MG63 (cell line): ENCODE measurements at regions not wholly inside any gene's neighbourhood (a gene's known extent, or its start where the extent isn't known, plus 50 kb on each side); places are given as distances from the start of the nearest gene placed in this dataset.

Experiments used
- DNase-seq: peaks from one replicate; pipeline ENCODE4 v3.0.0-alpha.2; 2020
- H3K27me3 ChIP-seq: fragments of 250-450 bp; sonication (Bioruptor Pico); 2 replicates; pipeline ENCODE4 v1.5.1; 2020; ENCODE audit warnings: mild to moderate bottlenecking, moderate library complexity
- H3K36me3 ChIP-seq: fragments of 250-450 bp; sonication (Bioruptor Pico); 2 replicates; pipeline ENCODE4 v1.5.1; 2020; ENCODE audit warnings: mild to moderate bottlenecking, moderate library complexity
- H3K4me3 ChIP-seq: fragments of 250-450 bp; sonication (Bioruptor Pico); 2 replicates; pipeline ENCODE4 v1.5.1; 2020; ENCODE audit warnings: mild to moderate bottlenecking, moderate library complexity
- H3K9me3 ChIP-seq: fragments of 250-450 bp; sonication (Bioruptor Pico); 2 replicates; pipeline ENCODE4 v1.5.1; 2020; ENCODE audit warnings: mild to moderate bottlenecking, moderate library complexity

DNA sequence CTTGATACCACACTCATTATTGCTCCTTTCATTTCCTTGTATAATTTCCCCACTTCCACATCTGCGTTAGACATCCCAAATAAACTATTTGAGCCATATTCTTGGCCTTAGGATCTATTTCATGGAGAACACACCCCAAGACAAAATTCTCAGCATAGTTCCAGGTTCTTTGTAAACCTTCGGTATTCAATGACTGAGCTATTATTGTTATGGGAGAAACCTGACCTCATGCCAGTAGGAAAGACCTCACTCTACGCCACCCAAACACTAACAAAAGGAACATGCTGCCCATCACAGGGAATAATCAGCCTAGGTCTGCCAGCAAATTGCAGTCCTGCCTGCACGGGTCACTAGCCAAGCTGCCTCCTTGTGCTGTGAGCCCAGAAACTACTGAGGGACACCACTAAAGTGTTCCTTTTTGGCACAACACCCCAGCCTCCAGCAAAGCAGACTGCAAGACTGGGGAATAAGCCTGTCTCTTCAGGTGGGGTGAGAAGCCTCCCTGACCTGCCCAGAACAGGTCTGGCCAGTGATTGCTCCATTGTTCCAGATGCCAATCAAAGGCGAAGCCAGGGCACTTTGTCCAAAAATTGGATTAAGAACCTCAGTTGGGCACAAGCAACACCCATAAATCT is 371.8 kb downstream of the MAFB start:
- no peak for DNase-seq
- H3K36me3 ChIP-seq, result no peaks in the 10 kb centered on the region
- no peaks in the 10 kb centered on the region for H3K9me3 ChIP-seq
- H3K4me3 ChIP-seq, result no peak overlapping the region
- H3K27me3 ChIP-seq, result no peaks in the 10 kb centered on the region; the same call in 1 of the 2 replicates

DNA sequence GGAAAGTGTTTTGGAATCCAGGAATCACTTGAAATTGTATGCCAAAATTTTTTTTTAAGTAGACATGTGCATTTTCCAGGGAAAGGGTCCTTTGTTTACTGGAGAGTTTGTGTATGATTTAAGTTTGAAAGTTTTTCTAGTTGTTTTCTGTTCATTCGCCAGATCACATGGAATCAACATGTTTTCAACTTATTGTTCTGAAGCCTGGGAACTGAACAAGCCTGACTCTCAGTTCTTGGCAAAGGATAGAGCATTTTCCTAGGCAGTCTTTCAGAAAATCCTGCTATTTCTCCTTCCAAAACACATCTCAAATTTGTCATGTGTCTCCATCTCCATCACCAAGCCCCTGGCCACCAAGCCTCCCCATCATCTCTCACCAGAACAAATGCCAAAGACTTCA is 374.8 kb downstream of the MAFB start:
- Histone ChIP-seq H3K27me3 (no peaks in the 10 kb centered on the region; the same call in 1 of the 2 replicates), H3K4me3 (no peak overlapping the region), H3K36me3 (no peaks in the 10 kb centered on the region), H3K9me3 (no peaks in the 10 kb centered on the region)
- DNase-seq, result no peak

DNA sequence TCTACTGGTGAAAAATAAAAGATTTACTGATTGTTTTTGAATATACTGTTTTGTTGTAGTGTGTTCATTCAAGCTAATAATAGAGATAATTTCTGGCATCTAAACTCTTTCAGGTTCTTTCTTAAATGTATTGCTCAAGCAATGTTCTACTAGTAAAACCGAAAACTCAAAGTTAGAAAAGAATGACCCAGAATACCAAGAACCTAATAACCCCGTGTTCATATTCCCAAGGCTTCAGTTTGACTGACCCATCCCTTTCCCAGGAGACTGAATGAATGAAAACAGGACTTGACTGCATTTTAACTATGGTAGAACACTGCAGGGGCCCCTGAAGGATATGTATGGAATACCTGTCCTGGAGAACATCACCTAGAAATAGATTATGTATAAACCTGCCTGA is 375.3 kb downstream of the MAFB start:
- Histone ChIP-seq H3K9me3 (no peaks in the 10 kb centered on the region), H3K27me3 (no peaks in the 10 kb centered on the region; the same call in 1 of the 2 replicates), H3K4me3 (no peak overlapping the region), H3K36me3 (no peaks in the 10 kb centered on the region)
- no peak for DNase-seq

DNA sequence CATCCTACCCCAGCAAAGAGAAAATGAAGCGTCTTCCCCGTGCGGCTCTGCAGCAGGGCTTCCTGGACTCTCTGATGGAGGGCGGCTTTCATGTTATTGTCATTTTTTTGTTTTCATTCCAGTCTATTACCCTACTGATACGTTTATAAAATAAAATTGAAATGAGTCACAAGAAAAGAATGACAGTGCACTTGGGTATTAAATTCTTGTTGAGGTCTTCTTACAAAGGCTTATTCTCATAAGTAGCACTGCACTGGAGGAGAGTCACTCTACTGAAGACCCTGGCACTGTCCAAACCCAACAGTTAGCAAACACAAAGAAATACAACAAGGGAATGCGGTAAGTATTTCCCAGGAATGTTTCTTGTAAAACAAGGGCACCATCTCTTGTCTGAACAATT is 379.3 kb downstream of the MAFB start:
- no peak for DNase-seq
- H3K27me3 ChIP-seq, result no peaks in the 10 kb centered on the region; the same call in 1 of the 2 replicates
- no peaks in the 10 kb centered on the region for H3K36me3 ChIP-seq
- H3K9me3 ChIP-seq, result no peaks in the 10 kb centered on the region
- H3K4me3 ChIP-seq, result no peak overlapping the region

DNA sequence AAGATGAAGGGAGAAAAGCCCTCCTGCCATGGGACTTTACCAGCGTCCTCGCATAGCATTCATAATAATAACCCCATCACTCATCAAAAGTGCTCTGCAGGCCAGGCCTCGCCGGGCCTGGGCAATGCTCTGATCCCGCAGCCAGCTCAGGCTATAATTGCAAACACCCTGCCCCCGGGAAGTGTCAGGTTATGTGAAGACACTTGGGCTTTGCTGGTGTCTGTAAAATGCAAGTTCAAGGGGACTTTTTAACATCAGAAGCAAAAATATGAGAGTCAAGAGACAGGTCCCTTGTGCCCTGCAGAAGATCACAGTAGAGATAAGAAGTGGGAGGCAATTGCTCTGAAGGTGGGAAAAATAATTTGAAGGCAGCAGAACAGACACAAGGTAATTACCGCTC is 381.0 kb downstream of the MAFB start:
- H3K36me3 ChIP-seq, result no peaks in the 10 kb centered on the region
- no peak overlapping the region for H3K4me3 ChIP-seq
- no peaks in the 10 kb centered on the region for H3K9me3 ChIP-seq
- no peak for DNase-seq
- H3K27me3 ChIP-seq, result no peaks in the 10 kb centered on the region

DNA sequence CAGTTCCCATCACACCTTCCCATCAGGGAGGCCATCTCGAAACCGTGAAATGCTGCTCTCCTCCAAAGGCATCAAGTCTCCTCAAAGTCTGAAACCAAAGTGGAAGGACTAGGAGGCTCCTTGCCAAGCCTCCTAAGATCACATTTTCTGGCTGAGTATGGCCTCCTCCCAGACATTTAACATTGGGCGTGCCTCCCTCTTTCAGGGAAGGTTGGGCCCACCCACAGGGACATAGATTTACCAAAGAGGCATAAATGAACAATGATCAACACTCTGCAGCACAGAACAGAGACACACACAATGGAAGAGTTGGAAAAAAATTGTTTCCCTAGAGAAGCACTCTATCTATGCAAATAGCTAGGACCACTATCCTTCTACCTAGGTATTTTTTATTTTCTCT is 381.8 kb downstream of the MAFB start:
- no peak overlapping the region for H3K4me3 ChIP-seq
- no peaks in the 10 kb centered on the region for H3K27me3 ChIP-seq
- DNase-seq, result no peak
- H3K36me3 ChIP-seq, result no peaks in the 10 kb centered on the region
- H3K9me3 ChIP-seq, result no peaks in the 10 kb centered on the region

DNA sequence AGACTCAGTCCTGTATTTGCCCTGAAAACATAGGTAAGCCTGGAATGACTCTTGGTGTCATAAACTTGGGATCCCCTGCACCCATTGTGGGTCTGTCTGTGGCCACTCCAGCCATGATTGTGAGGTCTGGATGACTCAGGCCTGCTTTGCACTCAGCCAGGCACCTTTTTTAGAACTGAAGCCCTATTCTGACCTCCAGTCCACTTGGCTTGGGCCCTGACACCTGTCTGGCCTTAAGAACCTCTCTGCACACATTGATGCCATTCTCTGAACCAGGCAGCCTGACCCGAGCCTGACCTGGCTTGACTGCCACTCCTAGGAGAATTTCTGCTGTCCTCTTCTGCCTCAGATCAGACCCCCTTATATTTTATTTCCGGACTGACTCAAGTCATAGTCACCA is 383.7 kb downstream of the MAFB start:
- H3K27me3 ChIP-seq, result no peaks in the 10 kb centered on the region
- no peak overlapping the region for H3K4me3 ChIP-seq
- no peak for DNase-seq
- no peaks in the 10 kb centered on the region for H3K36me3 ChIP-seq
- H3K9me3 ChIP-seq, result no peaks in the 10 kb centered on the region

DNA sequence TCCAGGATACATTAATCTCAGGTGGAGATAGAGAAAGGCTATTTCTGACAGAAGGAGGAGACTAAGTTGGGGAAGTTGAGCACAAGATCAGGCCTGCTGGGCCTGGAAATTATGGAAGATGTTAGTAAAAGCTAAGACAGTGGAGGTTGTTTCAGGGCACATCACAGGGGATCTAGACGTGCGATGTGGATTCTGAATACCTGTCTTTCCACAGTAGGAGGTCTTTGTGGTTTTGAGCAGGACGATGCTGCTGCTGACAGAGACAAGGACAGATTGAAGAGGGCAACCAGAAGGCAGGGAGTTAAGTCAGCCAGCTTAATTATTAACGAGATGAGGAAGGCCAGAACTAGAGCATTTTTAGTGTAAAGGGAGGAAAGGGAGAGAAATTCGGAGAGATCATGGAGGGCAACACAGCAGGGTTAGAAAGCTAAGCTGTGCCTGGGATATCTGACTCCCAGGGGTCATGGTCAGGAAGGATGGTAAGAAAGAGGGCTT is 384.9 kb downstream of the MAFB start:
- no peaks in the 10 kb centered on the region for H3K27me3 ChIP-seq
- no peaks in the 10 kb centered on the region for H3K36me3 ChIP-seq
- no peak for DNase-seq
- H3K9me3 ChIP-seq, result no peaks in the 10 kb centered on the region
- no peak overlapping the region for H3K4me3 ChIP-seq

DNA sequence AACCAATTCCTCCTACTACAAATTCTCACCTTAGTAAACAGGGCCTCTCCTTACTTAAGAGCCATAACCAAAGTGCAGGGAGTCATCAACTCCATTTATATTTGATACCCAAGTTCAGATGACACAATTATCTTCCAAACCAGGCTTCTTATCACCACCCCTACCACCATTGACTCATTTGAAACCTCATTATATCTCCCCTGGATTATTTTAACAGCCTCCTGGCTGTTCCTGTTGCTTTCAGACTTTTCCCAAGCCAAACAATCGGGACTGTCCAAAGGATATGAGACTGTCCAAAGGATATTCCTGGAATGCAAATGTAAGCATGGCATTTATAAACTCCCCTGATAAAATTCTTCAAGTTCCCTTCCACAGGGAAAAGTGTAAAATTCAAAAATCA is 394.3 kb downstream of the MAFB start:
- Histone ChIP-seq H3K36me3 (no peaks in the 10 kb centered on the region), H3K27me3 (no peaks in the 10 kb centered on the region), H3K9me3 (peaks cover 3% of the 10 kb centered on the region), H3K4me3 (no peak overlapping the region)
- DNase-seq, result no peak

DNA sequence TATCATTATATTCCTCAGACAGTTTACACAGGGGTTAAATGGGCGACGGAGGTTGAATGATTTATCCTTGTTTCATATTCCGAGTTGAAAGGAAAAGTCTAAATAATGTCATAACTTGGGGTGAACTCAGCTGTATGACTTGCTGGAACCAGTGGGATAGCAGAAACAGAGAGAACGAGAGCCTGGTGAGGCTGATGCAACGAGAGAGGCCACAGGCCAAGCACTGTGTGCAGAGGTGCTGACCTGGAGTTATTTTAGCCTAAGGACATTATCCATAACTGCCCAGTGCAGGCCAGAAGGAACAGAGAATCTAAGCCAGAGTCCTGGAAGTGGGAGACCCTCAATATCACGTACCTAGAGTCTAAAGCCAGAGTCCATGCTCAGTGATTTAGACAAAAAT is 394.9 kb downstream of the MAFB start:
- no peaks in the 10 kb centered on the region for H3K27me3 ChIP-seq
- no peak for DNase-seq
- no peaks in the 10 kb centered on the region for H3K36me3 ChIP-seq
- peaks cover 3% of the 10 kb centered on the region for H3K9me3 ChIP-seq
- no peak overlapping the region for H3K4me3 ChIP-seq

DNA sequence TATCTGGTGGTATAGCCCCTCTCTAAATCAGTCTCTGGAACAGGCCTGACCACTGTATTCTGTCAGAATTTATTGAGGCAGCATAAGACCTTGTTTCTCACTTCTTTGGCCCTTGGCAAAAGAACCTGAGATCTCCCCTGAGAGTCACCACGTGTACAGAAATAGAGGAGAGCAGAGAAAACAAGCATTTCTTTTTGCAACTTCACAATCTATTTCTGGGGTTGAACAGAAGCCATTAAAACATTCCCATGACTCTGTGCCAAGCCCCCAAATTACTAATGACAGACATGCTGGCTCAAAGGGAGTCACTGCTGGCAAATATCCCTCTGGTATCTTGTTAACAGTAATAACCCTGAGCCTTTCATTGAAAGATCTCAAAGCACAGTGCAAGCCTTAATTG is 395.3 kb downstream of the MAFB start:
- no peaks in the 10 kb centered on the region for H3K36me3 ChIP-seq
- peaks cover 3% of the 10 kb centered on the region for H3K9me3 ChIP-seq
- H3K27me3 ChIP-seq, result no peaks in the 10 kb centered on the region
- no peak for DNase-seq
- H3K4me3 ChIP-seq, result no peak overlapping the region

DNA sequence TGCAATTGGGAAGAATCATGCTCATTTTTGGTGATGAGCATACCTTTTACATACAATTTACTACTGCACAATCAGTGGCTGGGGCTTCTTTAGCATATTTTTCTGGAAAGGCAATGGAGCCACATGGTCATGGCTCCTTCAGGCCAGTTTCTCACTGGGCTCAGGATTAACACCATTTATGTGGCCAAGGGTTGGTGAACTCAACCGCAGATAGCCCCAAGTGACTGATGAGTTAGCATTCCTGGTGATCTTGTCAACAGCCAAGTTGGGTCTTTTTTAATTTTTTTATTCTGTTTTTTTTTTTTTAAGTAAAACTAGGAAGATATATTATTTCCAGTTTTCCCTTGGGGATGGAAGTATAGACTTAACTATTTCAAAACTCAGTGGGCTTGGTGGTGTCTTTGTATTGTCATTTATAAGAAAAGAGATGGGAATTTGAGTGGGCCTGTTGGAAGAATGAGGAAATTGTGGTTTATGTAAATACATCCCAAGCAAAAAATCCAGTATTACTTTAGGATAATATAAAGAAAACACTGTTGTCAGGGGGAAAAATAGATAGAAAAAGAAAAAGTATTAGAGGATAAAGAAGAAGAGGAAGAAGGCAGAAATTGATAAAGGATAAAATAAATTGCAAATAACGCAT is 397.4 kb downstream of the MAFB start:
- DNase-seq, result no peak
- Histone ChIP-seq H3K36me3 (no peaks in the 10 kb centered on the region), H3K9me3 (no peaks in the 10 kb centered on the region), H3K4me3 (no peak overlapping the region), H3K27me3 (no peaks in the 10 kb centered on the region)

DNA sequence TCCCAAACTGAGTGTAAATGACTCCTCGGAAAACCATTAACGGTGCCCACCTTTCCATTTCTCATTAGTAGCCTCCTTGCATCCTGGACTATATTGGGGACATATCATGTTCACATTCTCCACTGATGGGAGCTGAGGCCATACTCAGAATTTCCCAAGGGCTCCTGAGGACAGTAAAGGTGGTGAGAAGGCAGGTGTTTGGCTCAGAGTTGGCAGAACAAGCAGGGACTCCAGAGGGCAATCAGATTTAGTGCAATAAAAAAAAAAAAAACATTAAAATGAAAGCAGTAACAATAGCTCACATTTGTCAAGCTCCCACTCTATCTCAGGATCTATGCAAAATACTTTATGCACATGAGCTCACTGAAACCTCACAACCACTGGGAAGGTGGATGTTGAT is 401.4 kb downstream of the MAFB start:
- Histone ChIP-seq H3K36me3 (no peaks in the 10 kb centered on the region), H3K9me3 (no peaks in the 10 kb centered on the region), H3K27me3 (no peaks in the 10 kb centered on the region), H3K4me3 (no peak overlapping the region)
- no peak for DNase-seq

DNA sequence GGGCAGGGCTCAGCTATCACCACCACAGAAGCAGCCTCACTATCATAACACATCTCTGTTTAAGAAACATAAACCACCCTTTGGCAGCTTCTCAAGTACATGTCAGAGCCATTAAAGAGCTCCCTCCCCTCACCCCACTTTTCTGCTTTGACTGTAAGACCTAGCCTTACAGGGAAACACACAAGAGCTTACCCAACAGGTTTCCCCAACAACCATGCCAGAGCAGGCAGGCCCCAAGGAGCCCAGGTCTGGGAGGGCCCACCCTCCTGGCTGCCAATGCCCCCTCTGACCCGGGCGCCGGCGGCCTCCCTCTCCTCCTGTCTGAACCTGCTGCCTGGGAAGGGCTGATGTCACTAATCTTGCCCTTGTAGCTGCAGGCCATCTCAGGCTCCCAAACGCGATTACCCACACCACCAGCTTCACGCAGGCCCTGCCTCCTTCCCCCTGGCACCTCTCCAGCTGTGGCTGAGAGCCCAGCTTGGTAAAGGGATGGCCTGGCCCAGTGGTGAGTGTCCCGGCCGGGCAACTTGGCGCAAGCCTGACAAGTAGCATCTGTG is 402.0 kb downstream of the MAFB start:
- no peaks in the 10 kb centered on the region for H3K27me3 ChIP-seq
- H3K9me3 ChIP-seq, result no peaks in the 10 kb centered on the region
- peak; percentile 92 for DNase-seq
- H3K4me3 ChIP-seq, result no peak overlapping the region
- no peaks in the 10 kb centered on the region for H3K36me3 ChIP-seq

DNA sequence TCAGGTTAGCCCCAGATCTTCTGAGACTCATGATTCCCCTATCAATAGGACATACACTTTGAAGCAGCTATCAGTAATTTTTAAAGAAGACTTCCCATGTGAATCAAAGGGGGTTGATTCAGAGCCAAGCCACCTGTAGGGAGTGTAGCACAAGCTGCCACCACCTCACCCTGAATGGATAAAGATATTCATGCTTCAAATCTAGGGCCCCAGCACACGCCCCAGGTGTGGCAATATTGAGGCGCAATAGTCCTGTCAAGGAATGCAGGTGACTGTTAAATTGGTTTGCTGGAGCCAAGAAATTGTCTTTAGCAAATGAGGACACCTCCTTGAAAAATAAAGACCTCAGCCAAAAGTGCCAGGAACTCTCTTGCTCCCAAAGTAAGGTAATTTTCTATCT is 404.4 kb downstream of the MAFB start:
- Histone ChIP-seq H3K27me3 (no peaks in the 10 kb centered on the region), H3K9me3 (no peaks in the 10 kb centered on the region), H3K36me3 (no peaks in the 10 kb centered on the region), H3K4me3 (no peak overlapping the region)
- DNase-seq, result no peak

DNA sequence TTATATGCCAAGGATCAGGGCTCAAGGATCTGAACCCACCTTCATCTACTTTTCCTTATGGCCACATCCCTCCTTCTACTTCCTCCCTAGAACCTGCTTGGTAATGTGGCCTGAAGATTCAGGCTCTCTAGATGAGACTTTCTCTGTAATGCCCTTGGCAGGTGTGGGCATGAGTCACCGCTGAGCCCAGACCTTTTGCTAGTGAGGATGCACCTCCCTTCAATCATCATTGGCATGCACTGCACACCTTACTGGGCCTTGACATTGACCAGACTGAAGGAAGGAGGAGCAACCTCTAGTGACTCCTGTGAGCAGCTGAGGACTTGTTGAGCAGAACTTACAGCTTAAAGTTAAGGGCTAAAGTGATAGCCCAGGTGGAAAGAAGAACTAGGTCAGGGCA is 405.3 kb downstream of the MAFB start:
- no peaks in the 10 kb centered on the region for H3K9me3 ChIP-seq
- no peaks in the 10 kb centered on the region for H3K36me3 ChIP-seq
- no peak overlapping the region for H3K4me3 ChIP-seq
- H3K27me3 ChIP-seq, result no peaks in the 10 kb centered on the region
- no peak for DNase-seq

DNA sequence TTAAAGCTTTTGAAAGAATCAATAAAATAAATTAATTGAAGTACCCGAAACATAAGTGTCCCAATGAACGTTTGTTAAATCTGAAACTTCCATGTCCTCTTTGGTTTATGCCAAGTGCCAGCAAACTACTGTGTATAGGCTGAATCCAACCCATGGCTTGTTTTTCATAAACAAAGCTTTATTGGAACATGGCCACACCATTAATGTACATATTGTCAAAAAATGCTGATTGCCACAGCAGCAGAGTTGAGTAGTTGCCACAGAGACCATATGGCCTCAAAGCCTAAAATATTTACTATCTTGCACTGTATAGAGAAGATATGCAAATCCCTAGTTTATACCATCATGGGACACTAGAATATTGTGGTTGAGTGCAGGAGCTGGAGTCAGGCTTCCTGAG is 406.1 kb downstream of the MAFB start:
- H3K9me3 ChIP-seq, result no peaks in the 10 kb centered on the region
- DNase-seq, result no peak
- no peaks in the 10 kb centered on the region for H3K36me3 ChIP-seq
- no peaks in the 10 kb centered on the region for H3K27me3 ChIP-seq
- H3K4me3 ChIP-seq, result no peak overlapping the region

DNA sequence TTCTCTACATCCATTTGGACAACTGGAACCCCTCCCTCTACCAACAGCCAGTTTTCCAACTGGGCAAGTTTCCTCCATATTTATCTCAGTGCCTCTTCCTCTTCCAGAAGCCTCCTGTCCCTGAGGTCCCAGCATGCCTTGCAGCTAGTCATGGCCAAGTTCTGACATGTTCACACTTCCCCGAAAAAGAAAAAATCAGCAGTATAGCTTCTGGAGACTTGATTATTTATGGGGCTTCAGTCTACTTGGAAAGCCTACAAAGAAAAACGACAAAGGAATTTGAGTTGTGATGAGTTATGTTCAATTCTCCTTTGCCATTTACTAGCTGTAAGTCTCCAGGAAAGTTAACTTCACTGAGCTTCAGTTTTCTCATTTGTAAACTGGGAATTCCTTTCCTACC is 406.5 kb downstream of the MAFB start:
- no peak overlapping the region for H3K4me3 ChIP-seq

More for the DNA sequence above, 406.5 kb downstream of the MAFB start:
- Histone ChIP-seq H3K9me3 (no peaks in the 10 kb centered on the region), H3K36me3 (no peaks in the 10 kb centered on the region), H3K27me3 (no peaks in the 10 kb centered on the region)
- no peak for DNase-seq
